A673 (cell line): ENCODE measurements at regions not wholly inside any gene's neighbourhood (a gene's known extent, or its start where the extent isn't known, plus 50 kb on each side); places are given as distances from the start of the nearest gene placed in this dataset.

Experiments
- BruUV-seq: library from RNA; stranded (reverse); fragments of 400-500 nt; replicated peaks from 2 replicates; lab custom pipeline; 2021; lab: Mats Ljungman, UMichigan
- CTCF ChIA-PET: fragments of 300-600 bp; sonication (Branson Sonifier 250); formaldehyde crosslinking; loops from one replicate; lab custom pipeline; 2022; ENCODE audit warnings: antibody characterized with exemption; lab: Charles Lee
- POLR2A ChIA-PET: fragments of 300-600 bp; sonication (Branson Sonifier 250); formaldehyde crosslinking; loops from one replicate; lab custom pipeline; 2022; ENCODE audit warnings: antibody characterized with exemption; ENCODE audit not compliant: low non-redundant PET; lab: Charles Lee
- DNase-seq: peaks from one replicate; pipeline ENCODE4 v3.0.0-alpha.2; 2015; ENCODE audit warnings: low spot score
- H3K27ac ChIP-seq: fragments of 200-600 bp; sonication (generic); 2 replicates; pipeline ENCODE4 v1.5.1; 2016; ENCODE audit warnings: mixed run types, low read depth, mild to moderate bottlenecking, mixed read lengths, antibody characterized with exemption, low read length; ENCODE audit not compliant: poor library complexity, severe bottlenecking
- H3K27me3 ChIP-seq: fragments of 200-600 bp; sonication (generic); replicated peaks from 2 replicates; pipeline ENCODE4 v1.6.1; 2017; ENCODE audit warnings: mixed run types, low read depth, mild to moderate bottlenecking, mixed read lengths, antibody characterized with exemption, low read length; ENCODE audit not compliant: insufficient read depth, poor library complexity
- H3K36me3 ChIP-seq: fragments of 200-600 bp; sonication (generic); 2 replicates; pipeline ENCODE4 v1.6.1; 2016; ENCODE audit warnings: mixed run types, mild to moderate bottlenecking, mixed read lengths, antibody characterized with exemption, low read length; ENCODE audit not compliant: insufficient read depth, poor library complexity, severe bottlenecking
- H3K4me1 ChIP-seq: fragments of 200-600 bp; sonication (generic); 2 replicates; pipeline ENCODE4 v1.6.1; 2017; ENCODE audit warnings: mixed run types, mild to moderate bottlenecking, mixed read lengths, antibody characterized with exemption, low read length; ENCODE audit not compliant: insufficient read depth, poor library complexity, severe bottlenecking
- H3K4me3 ChIP-seq: fragments of 200-600 bp; sonication (generic); 2 replicates; pipeline ENCODE4 v1.5.1; 2016; ENCODE audit warnings: low read depth, mixed run types, mild to moderate bottlenecking, mixed read lengths, low read length; ENCODE audit not compliant: poor library complexity, severe bottlenecking
- H3K9me3 ChIP-seq: fragments of 200-600 bp; sonication (generic); 2 replicates; pipeline ENCODE4 v1.6.1; 2016; ENCODE audit warnings: mixed run types, low read depth, mild to moderate bottlenecking, mixed read lengths, antibody characterized with exemption, low read length; ENCODE audit not compliant: poor library complexity, severe bottlenecking
- CTCF ChIP-seq: fragments of 300-800, 200-600 bp; sonication (generic); conservative IDR thresholded peaks from 2 replicates; pipeline ENCODE4 v1.5.1; 2017; ENCODE audit warnings: low read depth, mild to moderate bottlenecking, antibody characterized with exemption, low read length, moderate library complexity, mixed read lengths
- EZH2 ChIP-seq: fragments of 200-600 bp; sonication (generic); IDR thresholded peaks from 2 replicates; pipeline ENCODE4 v1.6.1; 2017; ENCODE audit warnings: borderline replicate concordance, low read depth, mild to moderate bottlenecking, mixed read lengths, antibody characterized with exemption, low read length; ENCODE audit not compliant: poor library complexity, severe bottlenecking
- intact Hi-C: fragments of 100-400 bp; cut with micrococcal nuclease; formaldehyde crosslinking; loops from one replicate; pipeline ENCODE4 v1.10.0; 2022; ENCODE audit not compliant: unreplicated experiment

GRCh38 chr12:94098466-94098865, 49.9 kb upstream of the PLXNC1 start:
- ChIA-PET CTCF (interaction anchor here (0.5 to 0.6 kb wide), 2 partner anchors 602 to 706 kb away, joined by 4 to 5 read pairs; no protein-coding TSS in a partner anchor), POLR2A (no interaction called here)

More at GRCh38 chr12:94098466-94098865, 49.9 kb upstream of the PLXNC1 start:
- TF ChIP-seq CTCF = no peak
- no peak for TF ChIP-seq EZH2
- no peak overlapping the region for H3K4me3 ChIP-seq
- intact Hi-C loops = no loop called here
- H3K4me1 ChIP-seq = no peaks in the 10 kb centered on the region
- H3K27ac ChIP-seq = no peak overlapping the region
- H3K27me3 ChIP-seq = no peaks in the 10 kb centered on the region
- no TSS peak for BruUV-seq
- H3K9me3 ChIP-seq = no peaks in the 10 kb centered on the region
- no peak for DNase-seq
- H3K36me3 ChIP-seq = no peaks in the 10 kb centered on the region
